A549 (cell line): ENCODE measurements at regions not wholly inside any gene's neighbourhood (a gene's known extent, or its start where the extent isn't known, plus 50 kb on each side); places are given as distances from the start of the nearest gene placed in this dataset.

Experiments
- BCL3 ChIP-seq: fragments of >200 bp; sonication (Bioruptor Twin); formaldehyde crosslinking; IDR thresholded peaks from 3 replicates; pipeline ENCODE4 v1.6.1; 2016
- CTCF ChIP-seq: fragments of >200 bp; sonication (Bioruptor Twin); formaldehyde crosslinking; IDR thresholded peaks from 3 replicates; pipeline ENCODE4 v1.5.1; 2016
- E2F6 ChIP-seq: IDR thresholded peaks from 2 replicates; pipeline ENCODE4 v1.6.1; 2012; ENCODE audit warnings: low read depth, borderline replicate concordance
- EHF ChIP-seq: fragments of 250-450 bp; sonication (Bioruptor Pico); IDR thresholded peaks from 2 replicates; pipeline ENCODE4 v1.5.0; 2020; ENCODE audit warnings: mild to moderate bottlenecking
- EP300 ChIP-seq, 2 experiments: fragments of >200 bp; sonication (Bioruptor Twin); formaldehyde crosslinking; IDR thresholded peaks; 2 replicates in 1 of 2; 3 replicates in 1 of 2; pipeline ENCODE4 v1.6.1; 2016 to 2017
- HOXA7 ChIP-seq: fragments of 250-450 bp; sonication (Bioruptor Pico); IDR thresholded peaks from 2 replicates; pipeline ENCODE4 v1.5.0; 2020; ENCODE audit warnings: mild to moderate bottlenecking, moderate library complexity
- KDM5A ChIP-seq: fragments of 200-600 bp; sonication (generic); IDR thresholded peaks from 2 replicates; pipeline ENCODE4 v1.6.1; 2016; ENCODE audit warnings: antibody characterized with exemption, mild to moderate bottlenecking
- MAX ChIP-seq: IDR thresholded peaks from 2 replicates; pipeline ENCODE4 v1.6.1; 2012
- NR3C1 ChIP-seq: fragments of >200 bp; sonication (Bioruptor Twin); formaldehyde crosslinking; IDR thresholded peaks from 3 replicates; pipeline ENCODE4 v1.6.1; 2017
- POLR2A ChIP-seq: IDR thresholded peaks from 2 replicates; pipeline ENCODE4 v1.6.1; 2012; ENCODE audit warnings: mild to moderate bottlenecking, low read length
- REST ChIP-seq: fragments of 200-600 bp; sonication (generic); IDR thresholded peaks from 2 replicates; pipeline ENCODE4 v1.6.1; 2016; ENCODE audit warnings: antibody characterized with exemption, mild to moderate bottlenecking, moderate library complexity
- RFX5 ChIP-seq: fragments of 450-650 bp; IDR thresholded peaks from 2 replicates; pipeline ENCODE4 v1.7.1; 2014; ENCODE audit warnings: antibody characterized with exemption, mild to moderate bottlenecking, moderate library complexity
- USF2 ChIP-seq: fragments of 450-650 bp; IDR thresholded peaks from 2 replicates; pipeline ENCODE4 v1.6.1; 2014; ENCODE audit warnings: antibody characterized with exemption
- ZSCAN20 ChIP-seq: fragments of 250-450 bp; sonication (Bioruptor Pico); IDR thresholded peaks from 2 replicates; pipeline ENCODE4 v1.8.0; 2022; ENCODE audit warnings: mild to moderate bottlenecking, moderate library complexity

- TF ChIP-seq NR3C1, result no peak
- TF ChIP-seq MAX, result no peak
- TF ChIP-seq EHF (CRISPR knock-in tag), result no peak
- no peak for TF ChIP-seq KDM5A
- TF ChIP-seq ZSCAN20 (CRISPR knock-in tag), result no peak
- no peak for TF ChIP-seq POLR2A
- no peak for TF ChIP-seq CTCF
- TF ChIP-seq BCL3, result no peak
- no peak for TF ChIP-seq REST
- TF ChIP-seq USF2, result no peak
- TF ChIP-seq RFX5, result no peak
- no peak for TF ChIP-seq HOXA7
- TF ChIP-seq E2F6, result no peak
- TF ChIP-seq EP300 (IDR thresholded peaks at IDR 0.05), result no peak
Observed at GRCh38 chr5:142411103-142411502, 86.3 kb upstream of the SPRY4 start.
